Neural progenitor cell (in vitro differentiated cells): ENCODE measurements at regions not wholly inside any gene's neighbourhood (a gene's known extent, or its start where the extent isn't known, plus 50 kb on each side); places are given as distances from the start of the nearest gene placed in this dataset.

ENCODE experiments used
- CTCF ChIP-seq: fragments of 200-600 bp; sonication (generic); IDR thresholded peaks from 2 replicates; pipeline ENCODE4 v1.5.1; 2017; ENCODE audit warnings: antibody characterized with exemption, mild to moderate bottlenecking
- EZH2 ChIP-seq: fragments of 200-600 bp; sonication (generic); IDR thresholded peaks from 2 replicates; pipeline ENCODE4 v1.6.1; 2017; ENCODE audit warnings: antibody characterized with exemption, mild to moderate bottlenecking, moderate library complexity
- EZH2phosphoT487 ChIP-seq: fragments of 200-600 bp; sonication (generic); IDR thresholded peaks from 2 replicates; pipeline ENCODE4 v1.6.1; 2017; ENCODE audit warnings: antibody characterized with exemption

- TF ChIP-seq CTCF (no peak), EZH2phosphoT487 (no peak), EZH2 (no peak)
Measured at GRCh38 chr9:11709567-11709966, 983.6 kb upstream of the TYRP1 start.
